ENCODE measurements at regions not wholly inside any gene's neighbourhood (a gene's known extent, or its start where the extent isn't known, plus 50 kb on each side); places are given as distances from the start of the nearest gene placed in this dataset.
A peak's percentile ranks its signal among the peaks of the same experiment; 100 is the strongest.

GRCh38 chr6:15880262-15880973 is 217.6 kb upstream of the DTNBP1 start:
- CTCF ChIA-PET (ENCODE audit: unreplicated experiment) = interaction anchor here (0.5 to 0.6 kb wide), 3 partner anchors 21 to 450 kb away, joined by 3 to 8 read pairs (median 3); no protein-coding TSS in a partner anchor
- H3K4me2 ChIP-seq (ENCODE audit: low read length) = no peak overlapping the region

DNA sequence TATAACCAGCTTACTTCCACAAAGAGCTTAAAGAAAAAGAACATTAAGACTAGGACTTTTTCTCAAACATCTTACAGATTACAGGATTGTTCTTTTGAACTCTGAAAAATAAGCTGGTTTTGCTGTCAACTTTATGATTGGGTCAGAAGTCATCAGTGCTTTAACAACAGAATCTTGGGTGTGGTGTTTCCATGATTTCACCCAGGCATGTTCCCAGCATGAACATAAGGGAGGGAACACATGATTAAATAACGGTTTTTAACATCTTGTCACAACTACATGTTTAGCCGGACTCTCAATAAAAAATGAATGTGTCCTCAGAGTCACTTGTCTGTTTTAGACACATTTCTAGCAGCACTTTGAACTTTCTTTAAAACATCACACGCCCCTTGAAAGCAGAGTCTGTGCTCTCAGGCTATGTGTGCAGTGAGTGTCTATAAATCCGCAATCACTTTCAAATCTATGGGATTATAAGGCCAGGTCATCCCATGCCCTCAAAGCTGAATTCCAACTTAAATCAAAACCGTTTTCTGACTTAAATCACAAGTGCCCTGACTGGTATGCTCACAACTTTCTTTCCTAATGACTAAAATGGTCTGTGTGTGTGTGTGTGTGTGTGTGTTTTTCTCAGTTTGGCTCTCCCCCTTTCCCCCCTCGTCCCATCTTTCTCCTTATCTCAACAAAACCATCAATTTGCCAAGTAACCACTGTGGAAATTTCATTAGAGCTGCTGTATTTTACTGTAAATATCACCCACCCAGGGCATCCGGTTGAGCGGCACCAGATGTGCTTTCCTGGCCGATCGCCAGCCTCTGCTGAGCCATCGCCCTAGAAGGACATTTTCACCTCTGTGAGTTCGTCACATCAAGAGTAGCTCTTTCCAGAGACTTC is 216.8 kb upstream of the DTNBP1 start:
- peak overlapping the region; percentile 4; the same call in 1 of the 2 replicates for H2AFZ ChIP-seq (ENCODE audit: low read length)
- H3K4me1 ChIP-seq (ENCODE audit: insufficient read depth, low read length, poor library complexity, severe bottlenecking) = peaks cover 8% of the 10 kb centered on the region
- H3K27ac ChIP-seq (ENCODE audit: low read depth, low read length, poor library complexity, severe bottlenecking) = no peak overlapping the region
- no peak overlapping the region for H3K4me2 ChIP-seq (ENCODE audit: low read length)
- no TSS peak for BruUV-seq (replicated peaks)
- no peaks in the 10 kb centered on the region for H3K79me2 ChIP-seq (ENCODE audit: insufficient read depth, low read depth, low read length)
- no peaks in the 10 kb centered on the region for H4K20me1 ChIP-seq (ENCODE audit: insufficient read depth, low read length)
- TF ChIP-seq EZH2phosphoT487 (IDR thresholded peaks at IDR 0.05; ENCODE audit: borderline replicate concordance, low read depth, low read length) (no peak), CTCF (conservative IDR thresholded peaks at IDR 0.05; ENCODE audit: low read length) (no peak)
- intact Hi-C loops (cut with micrococcal nuclease; ENCODE audit: unreplicated experiment) = loop anchor here (10.0 kb wide), 1 partner anchor 185 kb away; no protein-coding TSS in a partner anchor
- no peak overlapping the region for H3K4me3 ChIP-seq (ENCODE audit: low read depth, low read length, poor library complexity, severe bottlenecking)
- CTCF ChIA-PET (ENCODE audit: unreplicated experiment) = interaction anchor here (0.5 to 0.6 kb wide), 3 partner anchors 22 to 450 kb away, joined by 3 to 8 read pairs (median 3); no protein-coding TSS in a partner anchor
- H3K9me3 ChIP-seq (ENCODE audit: low read length) = no peaks in the 10 kb centered on the region
- H3K36me3 ChIP-seq (ENCODE audit: insufficient read depth, low read length) = no peaks in the 10 kb centered on the region
- POLR2A ChIA-PET = interaction anchor here (0.6 to 2.4 kb wide), 9 partner anchors 9 to 1940 kb away, joined by 3 to 15 read pairs (median 3); partner anchors contain the start of gene MYLIP
- no peaks in the 10 kb centered on the region for H3K9me2 ChIP-seq (ENCODE audit: insufficient read depth, low read length)
- DNase-seq (ENCODE audit: low spot score) = peak; percentile 31

More at GRCh38 chr6:15880262-15880973, 217.6 kb upstream of the DTNBP1 start:
- intact Hi-C loops (cut with micrococcal nuclease; ENCODE audit: unreplicated experiment) = loop anchor here (10.0 kb wide), 1 partner anchor 186 kb away; no protein-coding TSS in a partner anchor
- Histone ChIP-seq H3K27ac (ENCODE audit: low read depth, low read length, poor library complexity, severe bottlenecking) (no peak overlapping the region), H3K36me3 (ENCODE audit: insufficient read depth, low read length) (no peaks in the 10 kb centered on the region), H4K20me1 (ENCODE audit: insufficient read depth, low read length) (no peaks in the 10 kb centered on the region), H3K4me3 (ENCODE audit: low read depth, low read length, poor library complexity, severe bottlenecking) (no peak overlapping the region), H3K9me3 (ENCODE audit: low read length) (no peaks in the 10 kb centered on the region), H3K9me2 (ENCODE audit: insufficient read depth, low read length) (no peaks in the 10 kb centered on the region), H3K4me1 (ENCODE audit: insufficient read depth, low read length, poor library complexity, severe bottlenecking) (peaks cover 8% of the 10 kb centered on the region), H3K79me2 (ENCODE audit: insufficient read depth, low read depth, low read length) (no peaks in the 10 kb centered on the region), H2AFZ (ENCODE audit: low read length) (peak overlapping the region; percentile 4; the same call in 1 of the 2 replicates)
- TF ChIP-seq EZH2phosphoT487 (IDR thresholded peaks at IDR 0.05; ENCODE audit: borderline replicate concordance, low read depth, low read length) (no peak), CTCF (conservative IDR thresholded peaks at IDR 0.05; ENCODE audit: low read length) (no peak)
- POLR2A ChIA-PET = interaction anchor here (0.6 to 2.4 kb wide), 7 partner anchors 10 to 1941 kb away, joined by 3 to 15 read pairs (median 3); no protein-coding TSS in a partner anchor
- BruUV-seq (replicated peaks) = no TSS peak
- no peak for DNase-seq (ENCODE audit: low spot score)

All from OCI-LY7 (cell line).